SHP77 (cell line): ENCODE measurements at regions not wholly inside any gene's neighbourhood (a gene's known extent, or its start where the extent isn't known, plus 50 kb on each side); places are given as distances from the start of the nearest gene placed in this dataset.

ENCODE experiments used
- DNase-seq, 2 experiments: peaks; one replicate each; lab custom pipeline; 2025; lab: John Stamatoyannopoulos, UW

GRCh38 chr21:26784974-26785373 is 60.2 kb downstream of the ADAMTS1 start:
- no peak for DNase-seq

- no peak for DNase-seq
Measured at GRCh38 chr21:26783466-26784195, 61.6 kb downstream of the ADAMTS1 start.

DNA sequence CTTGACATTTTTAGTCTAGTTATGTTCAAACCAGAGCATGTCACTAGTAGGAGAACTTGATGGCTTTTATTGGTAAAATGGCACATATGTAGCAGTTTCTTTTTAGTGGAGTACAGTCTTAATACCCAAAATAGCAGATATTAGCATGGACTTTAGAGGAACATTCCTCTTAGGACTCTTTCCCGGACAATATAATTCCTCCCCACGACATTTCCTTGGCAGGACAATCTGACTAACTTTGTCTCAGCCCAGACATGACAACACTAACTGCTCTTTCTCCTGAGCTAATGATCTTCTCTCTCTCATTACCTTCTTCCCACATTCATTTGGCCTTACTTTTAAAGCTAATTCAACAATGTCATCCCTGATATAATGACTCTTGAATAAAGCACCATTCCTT is 62.5 kb downstream of the ADAMTS1 start:
- DNase-seq = no peak

DNA sequence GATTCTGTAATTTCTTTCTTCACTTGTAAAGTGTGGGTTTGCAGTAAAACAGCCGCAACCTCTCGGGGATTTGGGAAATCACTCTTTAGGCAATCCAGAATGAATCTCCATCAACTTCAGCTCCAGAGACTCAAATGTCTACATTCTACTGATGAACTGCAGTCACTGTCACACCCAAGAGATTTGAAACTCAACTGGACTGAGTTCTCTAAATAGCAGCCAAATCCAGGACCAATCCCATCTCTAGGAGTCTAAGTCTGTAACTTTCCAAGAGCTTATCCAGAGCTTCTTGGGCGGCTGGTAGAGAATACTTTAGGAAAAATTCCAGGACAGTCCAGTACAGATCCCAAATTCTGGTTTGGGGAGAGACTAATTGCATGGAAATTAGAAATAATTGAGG is 62.9 kb downstream of the ADAMTS1 start:
- DNase-seq = no peak

DNA sequence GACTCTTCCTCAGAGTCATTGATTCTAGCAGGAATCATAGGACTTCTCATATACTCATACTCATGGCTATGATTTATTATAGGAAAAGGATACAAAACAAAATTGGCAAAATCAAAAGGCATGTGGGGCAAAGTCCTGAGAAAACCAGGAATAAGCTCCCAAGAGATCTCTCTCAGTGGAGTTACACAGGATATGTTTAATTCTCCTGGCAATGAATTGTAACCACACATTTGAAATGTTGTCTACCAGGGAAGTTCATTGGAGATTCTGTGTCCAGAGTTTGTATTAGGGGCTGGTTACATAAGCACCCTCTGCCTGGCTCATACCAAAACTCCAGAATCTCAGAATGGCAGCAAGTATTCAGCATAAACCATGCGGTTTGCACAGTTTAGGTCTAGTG is 63.9 kb downstream of the ADAMTS1 start:
- no peak for DNase-seq

- DNase-seq = no peak
Measured at GRCh38 chr21:26777166-26777565, 68.0 kb downstream of the ADAMTS1 start.

GRCh38 chr21:26776310-26777021 is 68.7 kb downstream of the ADAMTS1 start:
- no peak for DNase-seq

- no peak for DNase-seq
Measured at GRCh38 chr21:26773058-26773457, 72.2 kb downstream of the ADAMTS1 start.

DNA sequence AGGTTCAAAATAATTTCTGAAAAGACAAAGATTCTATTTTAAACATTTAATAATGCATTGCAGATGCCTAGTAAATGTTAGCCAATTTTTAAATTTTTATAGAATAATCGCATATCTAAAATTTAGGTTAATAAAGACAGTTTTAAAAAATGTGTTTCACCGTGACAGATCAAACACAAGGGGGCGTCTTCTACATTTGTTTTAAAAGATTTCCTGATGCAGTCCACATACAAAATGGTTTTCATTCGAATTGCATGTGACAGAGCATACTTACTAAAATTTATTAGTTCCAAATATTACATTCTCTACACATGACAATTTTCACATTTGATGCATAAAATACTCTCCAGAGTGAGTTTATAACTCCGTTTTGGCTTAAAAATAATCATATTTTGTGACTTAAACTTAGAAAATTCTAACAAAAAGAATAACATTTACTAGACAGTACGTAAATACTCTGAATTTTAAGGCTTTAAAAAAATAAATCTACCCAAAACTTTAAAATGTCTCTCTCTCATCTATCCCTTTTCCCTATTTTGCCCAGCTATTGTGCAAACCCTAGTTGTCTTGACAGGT is 75.5 kb downstream of the ADAMTS1 start:
- DNase-seq = peak in 1 of 2 experiments; percentile 4

GRCh38 chr21:26766826-26767325 is 78.3 kb downstream of the ADAMTS1 start:
- DNase-seq = no peak

DNA sequence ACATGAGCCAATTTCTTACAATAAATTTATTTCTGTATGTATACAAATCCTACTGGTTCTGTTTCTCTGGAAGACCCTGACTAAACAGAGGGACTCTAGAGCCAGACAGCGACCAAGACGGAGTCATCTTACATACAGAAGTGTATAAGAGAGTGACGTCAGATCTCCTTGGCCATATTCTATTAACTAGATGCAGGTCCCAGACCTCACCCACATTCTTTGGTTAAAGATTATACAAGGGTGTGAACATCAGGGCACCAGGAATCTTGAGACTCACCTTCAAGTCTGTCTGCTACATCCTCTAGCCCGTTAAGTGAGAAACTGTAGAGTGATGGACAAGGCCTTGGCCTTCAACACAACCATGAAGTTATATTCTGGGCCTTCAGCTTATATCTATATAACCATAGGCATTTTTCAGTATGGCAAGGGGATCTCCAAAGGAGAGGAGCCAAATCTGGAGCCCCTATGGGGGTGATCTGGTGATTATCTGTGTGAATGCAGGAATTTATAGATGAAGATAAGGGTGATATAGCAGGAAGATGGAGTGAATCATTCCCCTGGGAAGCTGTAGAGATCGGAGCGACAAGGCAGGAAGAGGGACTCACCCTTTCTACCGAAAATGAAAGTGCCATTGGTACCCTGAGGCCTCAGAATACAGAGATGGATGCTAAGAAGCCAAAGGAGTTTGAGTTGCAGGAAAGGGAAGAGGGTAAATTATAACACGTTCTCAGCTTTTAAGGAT is 83.9 kb downstream of the ADAMTS1 start:
- no peak for DNase-seq

DNA sequence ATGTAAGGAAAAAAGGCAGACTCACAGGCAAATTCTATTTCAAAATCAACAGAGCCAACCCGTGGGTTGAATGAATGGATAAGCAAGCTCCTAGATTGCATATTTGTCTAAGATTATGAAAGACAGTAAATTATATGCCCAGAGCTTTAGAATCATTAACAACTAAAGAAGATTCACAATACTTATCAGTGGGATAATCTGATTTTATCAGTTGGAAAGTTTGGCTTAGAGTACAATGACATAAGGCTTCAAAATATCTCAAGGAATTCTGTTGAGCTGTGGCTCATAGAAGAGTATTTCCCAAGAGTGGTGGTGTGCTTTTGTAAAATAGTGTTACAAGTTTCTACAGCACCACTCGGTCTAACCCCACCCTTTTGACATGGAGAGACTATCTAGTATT is 85.5 kb downstream of the ADAMTS1 start:
- no peak for DNase-seq

DNA sequence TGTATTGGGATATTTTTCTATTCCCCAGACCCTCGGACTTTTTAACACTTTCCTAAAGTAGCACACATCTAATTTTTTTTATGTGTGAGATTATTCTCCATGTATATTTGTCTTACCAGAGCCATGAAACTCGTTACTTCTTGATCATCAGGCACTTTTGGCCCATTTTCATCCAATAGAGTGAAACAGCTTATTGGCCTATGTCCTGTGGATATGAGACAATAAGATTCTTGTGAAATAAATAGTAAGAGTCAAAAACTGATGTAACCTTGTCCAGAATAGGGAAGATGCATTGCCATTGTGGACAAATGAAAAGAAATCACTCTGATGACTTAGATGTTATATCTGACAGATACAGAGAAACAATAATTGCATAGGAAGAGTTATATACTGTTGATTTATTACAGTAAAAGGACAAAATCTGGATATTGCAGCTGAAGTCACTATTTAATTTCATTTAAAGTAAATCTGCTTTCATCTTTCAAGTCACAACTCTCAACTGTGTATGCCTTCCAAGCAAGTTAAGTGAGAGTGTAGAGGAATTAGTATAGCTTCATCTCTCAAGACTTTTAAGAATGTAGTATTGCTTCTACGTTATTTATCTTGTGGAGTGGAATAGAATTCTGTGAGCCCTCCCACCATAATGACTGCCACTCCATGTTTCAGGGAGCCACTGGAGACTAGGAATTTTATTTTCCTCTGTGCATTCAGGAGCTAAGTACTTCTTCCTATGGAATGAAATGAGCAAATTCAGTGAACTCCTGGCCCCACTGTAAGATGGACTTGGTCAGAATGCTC is 86.9 kb downstream of the ADAMTS1 start:
- no peak for DNase-seq

DNA sequence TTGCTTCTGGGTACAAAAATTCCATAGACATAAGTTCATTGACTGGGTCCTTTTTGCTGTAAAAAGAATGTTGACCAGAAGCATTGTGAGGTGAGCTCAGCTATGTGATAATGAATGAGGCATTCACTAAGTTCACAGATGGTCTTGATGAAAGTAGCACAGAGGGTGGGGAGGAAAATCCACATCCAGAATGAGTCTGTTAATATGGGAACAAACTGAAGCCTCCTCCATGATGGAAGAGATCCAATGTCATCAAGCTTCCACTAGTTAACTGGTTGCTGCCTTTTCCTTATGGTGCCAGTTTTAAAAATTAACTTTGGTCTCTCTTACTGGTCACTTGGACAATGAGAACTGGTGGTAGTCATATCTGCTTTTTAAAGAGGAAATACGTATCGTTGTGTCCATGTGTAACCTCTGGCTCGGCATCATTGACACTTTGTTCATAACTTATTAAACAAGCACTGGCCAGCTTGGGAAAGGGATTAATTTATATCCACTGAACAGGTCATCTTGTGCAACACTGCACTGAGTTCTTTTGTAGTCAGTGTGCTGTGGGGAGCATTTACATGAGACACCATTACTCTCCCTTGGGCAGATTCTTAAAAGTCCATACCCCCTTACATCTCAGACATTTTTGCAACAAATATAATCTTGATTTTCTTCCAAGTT is 88.6 kb downstream of the ADAMTS1 start:
- DNase-seq = no peak

- DNase-seq = no peak
Measured at GRCh38 chr21:26754853-26755252, 90.4 kb downstream of the ADAMTS1 start.

- DNase-seq = no peak
Measured at GRCh38 chr21:26753822-26754221, 91.4 kb downstream of the ADAMTS1 start.

- DNase-seq = no peak
Measured at GRCh38 chr21:26752849-26753248, 92.4 kb downstream of the ADAMTS1 start.

GRCh38 chr21:26751305-26751704 is 93.9 kb downstream of the ADAMTS1 start:
- no peak for DNase-seq

- DNase-seq = no peak
Measured at GRCh38 chr21:26748066-26748465, 97.1 kb downstream of the ADAMTS1 start.

- DNase-seq = no peak
Measured at GRCh38 chr21:26747216-26747615, 98.0 kb downstream of the ADAMTS1 start.

DNA sequence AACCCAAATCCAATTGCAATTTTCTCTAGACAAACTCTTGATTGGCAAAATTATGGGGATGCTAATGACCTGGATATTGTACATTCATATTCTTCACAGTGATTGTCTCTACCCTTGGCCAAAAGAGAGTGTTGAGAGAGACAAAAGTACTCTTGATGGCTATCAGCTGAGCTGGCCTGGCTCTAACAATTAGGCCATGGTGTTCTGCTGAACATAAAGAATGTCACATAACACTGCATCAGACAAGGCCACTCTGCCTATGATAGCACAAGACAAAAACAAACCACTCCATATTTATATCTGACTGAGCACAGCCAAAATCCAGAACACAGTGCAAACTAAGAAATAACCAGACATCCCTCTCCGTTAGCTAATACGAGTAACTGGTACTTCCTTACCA is 101.7 kb downstream of the ADAMTS1 start:
- no peak for DNase-seq
